ENCODE measurements at regions not wholly inside any gene's neighbourhood (a gene's known extent, or its start where the extent isn't known, plus 50 kb on each side); places are given as distances from the start of the nearest gene placed in this dataset.
"Not testable (repeated sequence)": the region's sequence is repeated elsewhere in the genome, so short reads cannot be mapped to it uniquely, and the experiment has no call there.

DNA sequence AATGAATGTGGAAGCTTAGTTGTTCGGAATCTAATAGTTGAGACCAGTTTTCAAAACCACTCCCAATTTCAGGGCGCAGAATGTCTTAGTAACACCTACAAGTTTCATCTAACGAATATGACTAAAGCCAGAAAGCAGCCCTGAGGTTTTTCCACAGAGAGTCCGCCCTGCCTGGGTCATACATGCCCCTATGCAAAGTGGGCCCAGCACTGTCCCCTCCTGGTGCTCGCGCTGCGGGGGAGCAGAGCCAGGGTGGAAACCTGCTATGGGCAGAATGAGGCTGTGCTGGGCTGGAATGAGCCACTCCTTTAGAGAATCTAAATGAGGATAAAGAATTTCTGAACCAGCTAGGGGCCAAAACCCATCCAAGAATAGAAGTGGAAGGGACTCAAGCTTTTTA lies 334.0 kb downstream of the GOLGA6L6 start:
- H3K9me3 ChIP-seq = peaks cover 0 to 11% (median 1%) of the 10 kb centered on the region in 8 donors
- H3K27me3 ChIP-seq (replicated peaks in 1 of 7); H3K4me1 ChIP-seq; H3K27ac ChIP-seq; H3K36me3 ChIP-seq; intact Hi-C loops (cut with DNase I; ENCODE audit: low total_unique reads); H3K4me3 ChIP-seq; DNase-seq: not testable (repeated sequence)
- WGBS, 5 donors = 66 to 85% (median 79%) methylated on average over 7 of the region's 7 CpGs

DNA sequence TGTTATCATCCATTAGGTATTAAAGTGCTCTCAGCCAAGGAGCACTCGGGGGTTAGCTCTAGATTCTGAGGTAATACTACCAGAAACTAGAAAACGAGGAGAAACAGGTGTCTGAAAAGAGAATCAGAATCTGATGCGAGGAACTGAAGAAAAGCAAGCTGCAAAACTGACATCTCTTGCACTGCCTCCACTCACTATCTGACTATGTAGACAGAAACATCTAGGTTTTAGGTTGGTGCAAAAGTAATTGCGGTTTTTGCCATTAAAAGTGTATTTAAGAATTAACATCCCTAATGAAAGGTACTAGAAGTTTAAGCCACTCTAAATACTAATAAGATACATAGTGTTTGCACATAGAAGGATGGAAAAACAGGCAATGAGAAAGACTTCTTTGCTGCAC lies 334.4 kb downstream of the GOLGA6L6 start:
- H3K36me3 ChIP-seq; H3K4me3 ChIP-seq; H3K27me3 ChIP-seq (replicated peaks in 1 of 7); H3K27ac ChIP-seq; H3K4me1 ChIP-seq; intact Hi-C loops (cut with DNase I; ENCODE audit: low total_unique reads); DNase-seq: not testable (repeated sequence)
- WGBS, 5 donors = 61 to 79% (median 72%) methylated on average over 3 to 4 of the region's 4 CpGs
- peaks cover 0 to 11% (median 1%) of the 10 kb centered on the region in 8 donors for H3K9me3 ChIP-seq

DNA sequence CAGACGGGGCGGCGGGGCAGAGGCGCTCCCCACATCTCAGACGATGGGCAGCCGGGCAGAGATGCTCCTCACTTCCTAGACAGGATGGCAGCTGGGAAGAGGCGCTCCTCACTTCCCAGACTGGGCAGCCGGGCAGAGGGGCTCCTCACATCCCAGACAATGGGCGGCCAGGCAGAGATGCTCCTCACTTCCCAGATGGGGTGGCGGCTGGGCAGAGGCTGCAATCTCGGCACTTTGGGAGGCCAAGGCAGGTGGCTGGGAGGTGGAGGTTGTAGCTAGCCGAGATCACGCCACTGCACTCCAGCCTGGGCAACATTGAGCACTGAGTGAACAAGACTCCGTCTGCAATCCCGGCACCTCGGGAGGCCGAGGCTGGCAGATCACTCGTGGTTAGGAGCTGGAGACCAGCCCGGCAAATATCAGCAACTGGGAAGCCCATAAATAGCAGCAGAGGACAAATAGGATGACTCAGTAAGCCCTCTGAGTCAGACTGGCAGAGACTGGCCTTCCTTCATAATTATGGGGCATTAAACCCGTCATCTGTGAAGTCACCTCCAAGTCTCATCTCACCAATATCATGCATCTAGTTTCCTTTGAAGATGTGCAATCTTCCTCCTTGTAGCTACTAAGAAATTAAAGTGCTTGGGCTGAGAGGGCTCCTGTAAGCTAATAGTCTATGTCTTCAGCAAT lies 337.3 kb downstream of the GOLGA6L6 start:
- 80 to 94% (median 84%) methylated on average over 6 to 20 of the region's 20 CpGs for WGBS, 5 donors
- H3K27me3 ChIP-seq (replicated peaks in 1 of 7); H3K36me3 ChIP-seq; H3K4me3 ChIP-seq; H3K27ac ChIP-seq; DNase-seq; H3K4me1 ChIP-seq; intact Hi-C loops (cut with DNase I; ENCODE audit: low total_unique reads): not testable (repeated sequence)
- H3K9me3 ChIP-seq = peaks cover 0 to 11% (median 1%) of the 10 kb centered on the region in 8 donors

GRCh38 chr15:20203649-20204150 lies 337.9 kb downstream of the GOLGA6L6 start:
- 85 to 93% (median 91%) methylated on average over 6 to 29 of the region's 29 CpGs for WGBS, 5 donors
- H3K9me3 ChIP-seq = peaks cover 0 to 11% (median 1%) of the 10 kb centered on the region in 8 donors
- DNase-seq; H3K36me3 ChIP-seq; H3K4me3 ChIP-seq; H3K27me3 ChIP-seq (replicated peaks in 1 of 7); H3K4me1 ChIP-seq; H3K27ac ChIP-seq; intact Hi-C loops (cut with DNase I; ENCODE audit: low total_unique reads): not testable (repeated sequence)

DNA sequence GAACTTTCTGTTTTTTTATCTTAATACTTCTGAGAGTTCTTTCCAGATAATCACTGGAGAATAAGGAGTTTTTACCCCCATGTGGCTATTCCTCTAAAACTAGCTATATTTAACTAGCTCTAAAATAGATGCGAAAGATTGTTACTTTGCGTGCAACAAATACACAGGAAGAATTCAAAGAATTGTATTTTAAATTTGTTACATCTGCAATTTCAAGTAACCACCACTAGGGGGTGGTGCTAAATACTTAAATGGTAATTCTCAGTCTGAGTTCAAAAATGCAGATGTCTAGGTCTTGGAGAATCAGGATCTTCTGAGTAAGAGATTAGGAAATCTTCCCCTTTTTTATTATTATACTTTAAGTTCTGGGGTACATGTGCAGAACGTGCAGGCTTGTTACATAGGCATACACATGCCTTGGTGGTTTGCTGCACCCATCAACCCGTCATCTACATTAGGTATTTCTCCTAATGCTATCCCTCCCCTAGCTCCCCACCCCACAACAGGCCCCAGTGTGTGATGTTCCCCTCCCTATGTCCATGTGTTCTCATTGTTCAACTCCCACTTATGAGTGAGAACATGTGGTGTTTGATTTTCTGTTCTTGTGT lies 346.9 kb downstream of the GOLGA6L6 start:
- peaks cover 0 to 31% (median 10%) of the 10 kb centered on the region in 8 donors for H3K9me3 ChIP-seq
- intact Hi-C loops (cut with DNase I; ENCODE audit: low total_unique reads); H3K4me1 ChIP-seq; DNase-seq; H3K36me3 ChIP-seq; H3K27ac ChIP-seq; H3K27me3 ChIP-seq (replicated peaks in 1 of 7); H3K4me3 ChIP-seq: not testable (repeated sequence)
- TF ChIP-seq CTCF (IDR thresholded peaks at IDR 0.05 in 8 of 11, conservative IDR thresholded peaks at IDR 0.05 in 3 of 11) = peak in 5 of 11 experiments; percentile 26 to 47 (median 34)
- WGBS, 5 donors = 68 to 78% (median 72%) methylated on average over 4 of the region's 4 CpGs

GRCh38 chr15:20192982-20193929 lies 348.3 kb downstream of the GOLGA6L6 start:
- H3K9me3 ChIP-seq = peaks cover 0 to 36% (median 10%) of the 10 kb centered on the region in 8 donors
- WGBS, 5 donors = 25 to 40% (median 30%) methylated on average over 15 to 16 of the region's 16 CpGs
- H3K4me3 ChIP-seq = peak overlapping the region in 1 of 8 donors; percentile 35
- H3K27ac ChIP-seq; DNase-seq; intact Hi-C loops (cut with DNase I; ENCODE audit: low total_unique reads); H3K4me1 ChIP-seq; H3K36me3 ChIP-seq; H3K27me3 ChIP-seq (replicated peaks in 1 of 7): not testable (repeated sequence)
- TF ChIP-seq CTCF (IDR thresholded peaks at IDR 0.05 in 8 of 11, conservative IDR thresholded peaks at IDR 0.05 in 3 of 11) = peak in 6 of 11 experiments; percentile 49 to 73 (median 64)

DNA sequence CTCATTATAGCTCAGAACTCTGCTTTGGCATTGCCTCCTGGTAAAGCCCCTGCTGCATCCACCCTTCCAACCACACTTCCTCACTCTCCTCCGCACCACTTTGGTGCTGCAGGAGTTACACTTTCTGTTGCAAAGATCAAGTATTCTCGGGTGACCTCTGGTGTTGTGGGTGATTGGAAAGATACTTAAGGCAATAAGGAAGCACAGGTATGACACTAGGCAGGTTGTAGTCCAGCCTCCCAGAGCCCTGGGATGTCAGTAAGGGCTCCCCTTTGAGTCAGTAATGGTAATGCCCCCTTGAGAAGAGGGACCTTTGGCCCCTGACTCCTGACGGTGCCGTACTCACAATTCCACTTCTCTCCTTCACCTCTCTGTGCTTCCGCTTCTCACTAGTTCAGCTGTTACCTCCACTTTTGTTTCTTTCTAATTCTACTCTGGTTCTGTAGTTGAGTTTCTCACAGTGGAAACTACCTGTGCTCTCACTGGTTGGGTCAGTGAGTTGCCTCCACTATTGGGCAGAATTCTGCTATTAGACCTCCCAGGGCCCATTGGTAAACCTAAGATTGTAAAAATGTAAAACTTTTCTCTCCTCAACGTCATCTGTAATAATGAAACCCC lies 350.0 kb downstream of the GOLGA6L6 start:
- H3K9me3 ChIP-seq = peaks cover 0 to 31% (median 10%) of the 10 kb centered on the region in 8 donors
- DNase-seq; intact Hi-C loops (cut with DNase I; ENCODE audit: low total_unique reads); H3K4me3 ChIP-seq; H3K36me3 ChIP-seq; H3K27me3 ChIP-seq (replicated peaks in 1 of 7); H3K27ac ChIP-seq; H3K4me1 ChIP-seq: not testable (repeated sequence)
- 60 to 75% (median 71%) methylated on average over 6 of the region's 6 CpGs for WGBS, 5 donors

- intact Hi-C loops (cut with DNase I; ENCODE audit: low total_unique reads); H3K27ac ChIP-seq; DNase-seq; H3K36me3 ChIP-seq; H3K4me1 ChIP-seq; H3K4me3 ChIP-seq; H3K27me3 ChIP-seq (replicated peaks in 1 of 7): not testable (repeated sequence)
- WGBS, 5 donors = 49 to 62% (median 55%) methylated on average over 4 of the region's 4 CpGs
- peaks cover 0 to 13% (median 3%) of the 10 kb centered on the region in 8 donors for H3K9me3 ChIP-seq
Measured at GRCh38 chr15:20188611-20189010, 353.0 kb downstream of the GOLGA6L6 start.
